Uterus (tissue), 2 donors: ENCODE measurements at regions not wholly inside any gene's neighbourhood (a gene's known extent, or its start where the extent isn't known, plus 50 kb on each side); places are given as distances from the start of the nearest gene placed in this dataset.

Source experiments
- CTCF ChIP-seq, 4 experiments: fragments of 200-600 bp in 2 of 4; fragments of 450-650 bp in 2 of 4; sonication (generic) in 2 of 4; IDR thresholded peaks; one replicate each; pipeline ENCODE4 v1.5.1; 2016 to 2019; ENCODE audit warnings: antibody characterized with exemption in 4 of 4, mild to moderate bottlenecking in 2 of 4, moderate library complexity in 1 of 4
- POLR2A ChIP-seq, 2 donors: fragments of 450-650 bp; IDR thresholded peaks; one replicate each; pipeline ENCODE4 v1.6.1; 2016; ENCODE audit warnings: antibody characterized with exemption in 2 of 2, mild to moderate bottlenecking in 1 of 2, moderate library complexity in 1 of 2

- TF ChIP-seq POLR2A (IDR thresholded peaks at IDR 0.05) (no peak), CTCF (IDR thresholded peaks at IDR 0.05) (no peak)
Observed at GRCh38 chr5:174454464-174454863, 269.9 kb upstream of the MSX2 start.
